Stimulated activated CD8-positive, alpha-beta memory T cell treated with anti-CD3 and anti-CD28 coated beads, Interleukin-4, amount 100 ng/mL, for 1 hour (primary cell): ENCODE measurements at regions not wholly inside any gene's neighbourhood (a gene's known extent, or its start where the extent isn't known, plus 50 kb on each side); places are given as distances from the start of the nearest gene placed in this dataset.
"Not testable (repeated sequence)": the region's sequence is repeated elsewhere in the genome, so short reads cannot be mapped to it uniquely, and the experiment has no call there.

Experiments
- DNase-seq, 2 donors: peaks; one replicate each; pipeline ENCODE4 v3.0.0-alpha.2; 2020; ENCODE audit warnings: low read depth in 2 of 2, low spot score in 1 of 2

DNA sequence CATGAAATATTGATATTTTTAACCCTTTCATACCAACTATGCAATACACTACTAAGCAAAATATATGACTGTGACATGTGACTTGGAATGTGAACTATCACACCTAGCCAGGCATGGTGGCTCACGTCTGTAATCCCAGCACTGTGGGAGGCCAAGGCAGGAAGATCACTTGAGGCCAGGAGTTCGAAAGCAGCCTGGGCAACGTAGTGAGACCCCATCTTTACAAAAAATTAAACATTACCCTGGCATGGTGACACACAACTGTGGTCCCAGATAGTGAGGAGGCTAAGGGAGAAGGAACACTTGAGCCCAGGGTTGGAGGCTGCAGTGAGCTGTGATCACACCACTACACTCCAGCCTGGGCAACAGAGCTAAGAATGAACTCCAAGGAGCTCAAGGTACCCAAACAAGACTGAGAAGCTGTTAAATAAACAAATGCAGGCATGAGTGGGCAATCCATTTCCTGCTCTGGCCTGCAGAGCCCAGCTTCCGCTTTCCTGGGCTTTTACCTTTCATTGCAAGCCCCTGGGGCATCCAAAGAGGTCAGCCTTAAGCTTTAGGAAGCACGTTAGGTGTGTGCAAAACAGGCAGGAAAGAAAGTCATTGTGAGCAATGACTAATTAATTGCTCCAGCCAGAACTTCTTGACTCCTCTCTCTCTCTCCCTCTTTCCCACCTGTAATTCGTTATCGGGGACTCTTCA lies 162.1 kb upstream of the FOXK1 start:
- DNase-seq: no peak

DNA sequence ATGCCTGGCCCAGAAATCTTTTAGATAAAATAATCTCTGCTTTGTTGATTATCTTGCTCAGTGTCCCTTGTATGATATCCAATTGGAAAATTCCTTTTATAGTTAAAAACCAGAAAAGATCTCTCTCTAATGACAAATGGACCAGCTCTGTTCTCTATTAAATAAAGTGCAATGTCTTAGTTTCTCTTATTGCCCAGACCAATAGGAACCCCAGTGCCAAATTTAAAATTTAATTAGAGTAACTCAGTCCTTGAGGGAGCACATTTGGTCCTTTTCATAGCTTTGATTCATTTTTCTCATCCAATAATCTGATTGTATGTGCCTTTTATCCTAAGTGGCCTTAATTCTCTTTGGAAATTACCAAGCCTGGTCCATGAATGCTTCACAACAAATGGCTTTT lies 158.9 kb upstream of the FOXK1 start:
- DNase-seq: no peak

DNA sequence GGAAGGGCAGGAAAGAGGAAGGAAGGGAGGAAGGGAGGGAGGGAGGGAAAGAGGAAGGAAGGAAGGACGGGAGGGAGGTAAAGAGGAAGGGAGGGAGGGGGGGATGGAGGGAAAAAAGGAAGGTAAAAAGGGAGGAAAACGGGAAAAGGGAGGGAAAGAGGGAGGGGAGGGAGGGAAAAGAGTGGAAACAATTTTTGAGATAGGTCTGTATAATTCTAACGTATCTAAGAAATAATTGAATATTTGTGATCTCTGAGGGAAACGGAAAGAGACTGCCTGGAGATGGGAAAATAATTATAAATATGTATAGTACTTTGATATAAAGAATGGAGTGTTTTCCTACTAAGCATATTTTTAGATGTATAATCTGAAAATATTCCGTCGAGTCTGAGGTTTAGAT lies 158.2 kb upstream of the FOXK1 start:
- DNase-seq: no peak

DNA sequence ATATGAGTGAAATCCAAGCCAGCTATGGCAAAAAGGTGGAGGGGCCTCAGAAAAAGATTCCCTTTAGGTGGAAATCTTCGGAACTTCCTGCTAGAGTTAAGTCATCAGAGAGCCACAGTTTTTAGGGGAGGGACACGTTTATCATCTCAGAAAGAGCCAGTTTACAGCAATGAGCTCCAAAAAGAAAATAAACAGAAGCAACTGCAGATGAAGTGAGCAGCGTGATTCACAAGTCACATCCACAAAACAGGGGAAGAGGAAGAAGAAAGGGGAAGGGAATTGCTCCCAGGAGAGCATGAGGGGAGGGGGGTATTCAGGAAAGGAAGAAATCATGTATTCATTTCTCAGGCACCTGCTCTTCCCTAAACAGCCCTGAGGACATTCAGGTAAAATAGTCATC lies 156.2 kb upstream of the FOXK1 start:
- no peak for DNase-seq

DNA sequence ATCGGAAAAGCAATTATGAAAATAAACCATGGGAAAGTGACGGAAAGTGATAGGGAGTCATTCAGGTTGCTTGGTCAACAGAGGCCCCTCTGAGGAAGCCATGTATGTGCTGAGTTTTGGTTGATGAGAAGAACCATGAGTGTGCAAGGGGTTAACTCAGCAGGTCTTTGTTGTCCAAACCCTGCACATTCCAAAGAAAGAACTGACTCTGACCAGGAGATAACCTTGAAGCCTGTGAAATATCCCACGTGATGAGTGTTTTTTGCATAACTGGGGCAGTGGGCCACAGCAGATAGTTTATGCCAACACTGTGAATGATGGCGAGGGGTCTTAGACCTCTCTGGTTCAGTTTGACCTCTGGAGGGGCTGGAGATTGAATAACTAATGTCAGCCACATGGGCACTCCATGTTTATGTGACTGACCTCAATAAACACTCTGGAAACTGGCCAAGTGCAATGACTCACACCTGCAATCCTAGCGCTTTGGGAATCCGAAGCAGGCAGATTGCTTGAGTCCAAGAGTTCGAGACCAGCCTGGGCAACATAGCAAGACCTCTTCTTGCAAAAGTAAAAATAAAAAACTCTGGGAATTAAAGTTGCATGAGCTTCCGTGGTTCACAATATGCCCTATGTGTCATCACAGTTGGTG lies 154.0 kb upstream of the FOXK1 start:
- no peak for DNase-seq

DNA sequence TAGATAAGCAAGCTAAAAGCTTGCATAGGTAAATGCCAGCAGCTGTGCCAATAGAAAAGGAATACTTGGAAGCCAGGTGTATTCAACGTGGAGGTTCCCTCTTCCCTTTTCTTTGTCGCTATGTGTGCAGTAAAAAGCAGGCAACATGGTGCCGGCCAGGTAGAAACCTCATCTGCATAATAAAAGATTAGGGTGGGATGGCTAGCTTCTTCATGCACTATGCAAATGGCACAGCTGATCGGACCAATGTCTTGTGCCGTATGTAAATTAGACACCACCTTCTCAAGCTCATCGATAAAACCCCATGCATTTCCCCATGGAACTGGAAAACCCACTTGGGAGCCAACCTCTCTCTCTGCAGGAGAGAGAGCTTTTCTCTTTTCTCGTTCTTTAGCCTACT lies 150.9 kb upstream of the FOXK1 start:
- no peak for DNase-seq

DNA sequence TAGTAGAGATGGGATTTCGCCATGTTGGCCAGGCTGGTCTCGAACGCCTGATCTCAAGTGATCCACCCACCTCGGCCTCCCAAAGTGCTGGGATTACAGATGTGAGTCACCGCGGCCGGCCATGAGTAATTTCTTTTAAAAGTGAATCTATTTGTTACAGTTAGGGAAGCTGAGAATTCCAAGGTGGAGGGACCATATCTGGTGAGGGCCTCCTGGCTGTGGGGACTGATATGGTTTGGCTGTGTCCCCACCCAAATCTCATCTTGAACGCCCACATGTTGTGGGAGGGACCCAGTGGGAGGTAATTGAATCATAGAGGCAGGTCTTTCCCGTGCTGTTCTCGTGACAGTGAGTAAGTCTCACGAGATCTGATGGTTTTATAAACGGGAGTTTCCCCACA lies 148.8 kb upstream of the FOXK1 start:
- DNase-seq: not testable (repeated sequence)

DNA sequence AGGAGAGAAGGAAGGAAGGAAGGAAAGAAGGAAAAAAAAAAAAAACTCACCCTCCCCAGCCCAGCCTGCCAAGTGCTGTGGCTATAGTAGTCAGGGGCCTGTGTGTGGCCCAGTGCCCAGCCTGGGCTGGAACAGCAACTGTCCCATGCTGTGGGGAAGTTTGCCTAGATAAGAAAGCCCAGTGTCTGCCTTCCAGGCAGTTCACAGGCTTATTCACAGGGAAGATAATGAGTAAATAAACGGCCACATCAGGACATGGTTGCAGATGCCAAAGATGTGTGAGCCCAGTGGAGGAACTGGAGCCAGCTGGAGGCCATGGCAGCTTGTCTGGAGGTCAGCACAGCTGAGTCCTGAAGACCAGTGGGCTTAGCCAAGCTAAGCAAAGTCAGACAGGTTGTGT lies 132.4 kb upstream of the FOXK1 start:
- DNase-seq: no peak

DNA sequence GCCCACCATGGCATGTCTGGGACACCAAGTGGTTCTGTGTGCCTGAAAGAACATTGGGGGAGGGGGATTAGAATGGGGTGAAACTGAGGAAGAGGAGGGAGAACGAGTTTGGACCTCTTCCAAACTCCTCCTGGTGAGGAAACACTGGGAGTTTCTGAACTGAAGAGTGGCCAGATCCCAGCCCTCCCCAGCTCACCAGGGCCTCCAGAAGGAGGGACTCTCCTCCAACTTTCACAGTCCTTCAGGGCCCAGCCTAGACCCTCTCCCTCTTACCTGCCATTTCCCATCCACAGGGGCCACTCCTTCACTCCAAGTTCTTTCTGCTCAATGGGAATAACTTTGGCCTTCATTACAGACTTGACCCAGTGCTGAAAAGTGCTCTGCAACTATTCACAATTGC lies 132.0 kb upstream of the FOXK1 start:
- DNase-seq: no peak

DNA sequence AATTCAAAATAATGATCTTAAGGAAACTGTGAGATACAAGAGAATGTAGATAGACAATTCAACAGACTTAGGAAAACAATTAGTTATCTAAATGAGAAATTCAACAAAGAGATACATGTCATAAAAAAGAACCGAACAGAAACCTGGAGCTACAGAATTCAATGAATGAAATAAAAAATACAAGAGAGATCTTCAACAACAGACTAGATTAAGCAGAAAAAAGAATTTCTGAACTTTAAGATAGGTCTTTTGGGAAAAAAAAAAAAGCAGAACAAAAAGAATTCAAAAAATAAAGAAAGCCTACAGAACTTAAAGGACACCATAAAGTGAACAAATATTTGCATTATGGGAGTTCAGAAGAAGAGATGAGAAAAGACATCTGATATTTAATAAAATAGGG lies 129.1 kb upstream of the FOXK1 start:
- DNase-seq: no peak

DNA sequence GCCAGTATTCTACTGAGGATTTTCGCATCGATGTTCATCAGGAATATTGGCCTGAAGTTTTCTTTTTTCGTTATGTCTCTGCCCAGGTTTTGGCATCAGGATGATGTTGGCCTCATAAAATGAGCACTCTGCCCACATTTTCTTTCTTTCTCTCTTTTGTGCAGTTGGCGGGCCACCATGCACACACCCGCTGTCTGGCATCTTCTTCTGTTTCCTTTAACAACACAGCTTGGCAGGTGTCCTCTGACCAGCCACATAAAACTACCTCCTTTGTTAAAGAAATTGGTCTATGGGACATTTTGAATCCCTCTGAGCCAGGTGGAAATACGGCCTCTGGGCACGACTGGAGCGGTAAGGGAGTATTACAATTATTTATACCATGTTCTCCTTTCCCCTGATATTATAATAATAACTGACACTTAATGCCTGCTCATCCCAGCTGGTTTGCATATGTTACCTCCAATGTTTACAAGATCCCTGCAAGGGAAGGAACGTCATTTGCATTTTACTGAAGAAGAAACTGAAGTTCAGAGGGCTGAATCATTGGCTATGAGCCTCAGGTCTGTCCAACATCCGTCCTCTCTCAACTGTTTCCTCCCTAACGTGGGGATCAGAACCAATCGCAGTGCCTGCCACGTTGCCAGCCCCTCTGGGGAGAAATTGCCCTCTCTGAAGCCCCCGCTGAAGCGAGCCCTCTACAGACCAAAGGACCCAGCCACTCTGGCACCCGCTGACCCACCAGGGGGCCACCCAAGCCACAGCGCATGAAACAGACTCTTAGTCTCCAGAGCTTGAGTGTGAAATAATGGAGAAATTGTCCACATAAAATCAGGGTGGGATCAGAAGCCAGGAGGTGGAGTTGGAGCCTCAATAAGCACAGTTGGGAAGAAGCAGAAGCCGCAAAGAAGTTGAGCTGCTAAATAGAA lies 125.0 kb upstream of the FOXK1 start:
- no peak for DNase-seq

DNA sequence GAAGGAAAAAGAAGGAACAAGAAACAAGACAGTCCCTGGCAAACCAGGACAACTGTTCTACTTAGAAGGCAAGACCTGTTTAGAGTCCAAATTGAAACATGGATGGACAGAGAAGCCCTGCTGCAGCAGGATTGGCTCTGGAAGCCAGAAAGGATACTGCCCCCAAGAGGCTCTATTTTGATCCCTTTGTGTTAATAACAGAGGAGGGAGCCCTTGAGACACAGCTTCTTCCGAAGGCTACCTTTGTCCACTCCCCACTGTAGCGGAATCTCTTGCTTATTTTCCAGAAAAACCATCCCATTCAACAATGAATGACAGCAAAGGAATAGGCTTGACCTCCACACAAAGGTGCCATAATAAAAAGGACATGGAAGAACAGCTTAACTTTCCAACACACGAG lies 120.3 kb upstream of the FOXK1 start:
- DNase-seq: no peak

DNA sequence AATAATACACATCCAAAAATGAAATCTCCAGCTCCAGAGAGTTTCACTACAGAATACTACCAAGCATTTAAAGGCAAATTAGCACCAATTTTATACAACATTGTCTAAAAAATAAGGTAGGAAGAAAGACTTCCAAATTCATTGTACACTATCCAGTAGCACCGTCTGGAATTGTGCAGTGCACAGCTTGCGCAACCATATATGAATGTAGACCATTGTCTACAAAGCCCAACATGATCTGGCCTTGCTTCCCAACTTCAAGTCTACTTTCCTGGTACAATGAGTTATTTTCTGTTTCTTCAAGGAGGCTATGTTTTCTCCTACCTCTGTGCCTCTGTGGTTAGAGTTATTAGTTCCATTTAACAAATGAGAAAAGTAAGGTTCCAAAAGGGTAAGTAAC lies 115.4 kb upstream of the FOXK1 start:
- no peak for DNase-seq

DNA sequence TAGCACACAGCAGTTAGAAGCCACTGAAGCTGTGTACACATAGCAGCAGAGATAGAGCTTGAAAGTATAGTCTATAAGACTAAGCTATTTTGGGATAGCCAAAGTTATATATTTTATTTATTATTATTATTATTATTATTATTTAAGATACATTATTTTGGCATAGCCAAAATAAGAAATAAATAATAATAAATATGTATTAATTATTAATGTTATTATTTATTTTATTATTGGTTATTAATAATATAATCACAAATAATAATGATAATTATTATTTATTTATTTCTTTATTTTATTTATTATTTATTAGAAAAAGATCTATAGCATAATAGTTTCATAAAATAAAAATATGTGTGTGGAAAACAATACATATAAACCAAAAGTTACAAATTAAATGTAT lies 107.2 kb upstream of the FOXK1 start:
- DNase-seq: no peak

DNA sequence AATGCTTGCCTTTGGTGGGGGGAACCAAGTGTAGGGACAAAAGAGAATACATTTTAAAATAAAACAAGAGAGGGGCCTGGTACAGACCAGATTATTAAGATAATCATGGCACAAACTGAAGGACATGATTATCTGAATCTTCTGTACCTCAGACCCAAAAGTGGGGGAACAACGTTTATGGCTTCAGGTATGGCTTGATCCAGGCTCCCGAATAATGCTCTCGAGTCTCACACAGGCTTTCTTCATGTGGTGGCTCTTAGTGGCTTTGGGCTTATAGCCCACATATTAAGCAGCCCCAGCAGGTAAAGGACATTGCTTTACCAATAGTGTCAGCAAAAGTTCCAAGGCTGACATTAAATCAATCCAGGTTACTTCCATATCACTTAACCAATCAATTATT lies 106.8 kb upstream of the FOXK1 start:
- no peak for DNase-seq

DNA sequence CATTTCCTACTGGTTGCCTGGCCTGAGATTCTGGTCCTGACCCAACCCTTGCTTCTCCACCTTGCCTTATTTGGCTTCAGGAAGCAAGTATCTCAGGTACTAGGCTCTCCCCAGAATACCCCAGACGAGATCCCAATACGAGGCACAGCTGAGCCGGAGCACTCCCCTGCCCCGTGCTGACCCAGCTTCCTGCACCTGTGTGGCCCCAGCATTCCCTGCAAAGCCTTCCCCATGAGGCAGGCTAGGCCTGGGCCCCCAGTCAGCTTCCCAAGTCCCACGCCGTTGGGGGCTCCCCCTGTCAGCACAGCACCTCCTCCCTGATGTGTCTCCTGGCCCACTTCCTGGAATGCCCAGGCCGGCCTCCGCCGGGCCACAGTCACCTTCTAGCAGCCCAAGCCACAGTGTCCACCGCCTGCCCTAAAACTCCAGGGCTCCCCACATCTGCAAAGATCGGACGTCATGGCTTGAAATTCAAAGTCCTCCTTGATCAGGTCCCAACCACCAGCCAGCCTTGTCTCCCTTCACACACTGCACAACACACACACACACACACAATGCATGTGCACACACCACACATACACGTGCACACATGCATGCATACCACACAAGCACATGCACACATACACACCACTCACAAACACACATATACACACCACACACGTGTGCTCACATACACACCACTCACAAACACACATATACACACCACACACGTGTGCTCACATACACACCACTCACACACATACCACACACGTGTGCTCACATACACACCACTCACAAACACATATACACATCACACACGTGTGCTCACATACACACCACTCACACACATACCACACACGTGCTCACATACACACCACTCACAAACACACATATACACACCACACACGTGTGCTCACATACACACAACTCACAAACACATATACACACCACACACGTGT lies 78.9 kb upstream of the FOXK1 start:
- no peak for DNase-seq

DNA sequence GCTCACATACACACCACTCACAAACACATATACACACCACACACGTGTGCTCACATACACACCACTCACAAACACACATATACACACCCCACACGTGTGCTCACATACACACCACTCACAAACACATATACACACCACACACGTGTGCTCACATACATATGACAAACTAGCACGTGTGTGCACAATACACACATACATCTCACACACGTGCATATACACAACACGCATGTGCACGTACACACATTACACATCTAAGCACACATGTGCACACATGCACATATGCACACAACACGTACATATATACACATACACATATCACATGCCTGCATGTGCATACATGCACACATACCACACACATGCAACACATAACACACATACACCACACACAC lies 78.3 kb upstream of the FOXK1 start:
- DNase-seq: no peak

DNA sequence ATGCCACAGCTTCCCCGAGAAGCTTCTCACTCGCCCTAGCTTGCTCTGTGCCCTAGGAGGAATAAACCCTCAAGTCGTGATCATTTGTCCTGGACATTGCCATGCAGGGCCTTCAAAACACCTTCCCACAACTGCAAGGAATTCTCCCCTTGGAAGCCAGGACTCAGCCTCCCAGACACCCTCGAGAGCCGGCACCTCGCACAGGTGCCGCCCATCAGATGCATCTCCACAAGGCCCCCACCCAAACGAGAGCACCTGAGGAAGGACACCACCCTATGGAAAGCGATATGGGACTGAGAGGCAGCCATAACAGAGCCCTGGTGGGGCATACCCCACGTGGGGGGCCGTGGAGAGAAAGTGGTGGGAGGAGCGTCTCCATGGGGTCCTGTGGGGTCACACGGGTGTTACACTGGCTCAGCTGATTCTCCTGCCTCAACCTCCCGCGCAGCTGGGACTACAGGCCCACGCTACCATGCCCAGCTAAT lies 77.6 kb upstream of the FOXK1 start:
- DNase-seq: no peak

DNA sequence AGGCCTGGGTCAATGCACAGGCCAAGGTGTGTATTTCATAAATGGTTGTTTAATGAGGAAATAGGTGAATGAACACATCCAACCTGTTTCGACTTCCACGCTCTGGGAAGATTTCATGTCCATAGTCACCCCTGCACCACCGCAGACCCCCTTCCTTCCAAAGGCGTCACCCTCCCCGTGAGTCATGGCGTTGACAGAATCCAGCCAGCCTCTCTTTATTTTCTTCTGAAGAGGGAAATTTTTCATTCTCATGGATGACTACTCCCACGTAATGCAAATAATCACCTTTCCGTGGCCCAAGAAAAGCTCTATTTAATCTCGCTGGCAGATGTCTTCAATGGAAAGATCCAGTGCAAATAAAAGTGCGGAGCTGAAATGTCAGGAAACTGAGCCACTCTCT lies 75.3 kb upstream of the FOXK1 start:
- DNase-seq: no peak

DNA sequence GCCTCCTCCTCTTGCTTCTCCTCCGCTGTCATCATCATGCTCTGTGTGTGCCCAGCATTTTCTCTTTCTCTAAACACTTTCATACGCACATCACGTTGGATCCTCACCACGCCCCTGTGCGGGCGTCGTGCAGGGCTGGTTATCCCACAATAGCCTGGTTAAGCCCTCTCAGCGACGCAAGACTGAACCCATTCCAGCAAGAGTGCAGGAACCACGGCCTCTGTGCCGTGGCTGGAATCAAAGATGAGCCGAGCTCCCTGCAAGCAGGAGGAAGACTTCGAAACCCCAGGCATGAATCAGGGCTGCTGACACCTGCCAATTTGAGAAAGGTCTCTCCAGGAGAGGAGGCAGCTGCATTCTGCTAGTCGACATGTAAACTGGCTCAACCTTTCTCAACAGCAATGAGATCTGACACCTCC lies 74.8 kb upstream of the FOXK1 start:
- DNase-seq: no peak

DNA sequence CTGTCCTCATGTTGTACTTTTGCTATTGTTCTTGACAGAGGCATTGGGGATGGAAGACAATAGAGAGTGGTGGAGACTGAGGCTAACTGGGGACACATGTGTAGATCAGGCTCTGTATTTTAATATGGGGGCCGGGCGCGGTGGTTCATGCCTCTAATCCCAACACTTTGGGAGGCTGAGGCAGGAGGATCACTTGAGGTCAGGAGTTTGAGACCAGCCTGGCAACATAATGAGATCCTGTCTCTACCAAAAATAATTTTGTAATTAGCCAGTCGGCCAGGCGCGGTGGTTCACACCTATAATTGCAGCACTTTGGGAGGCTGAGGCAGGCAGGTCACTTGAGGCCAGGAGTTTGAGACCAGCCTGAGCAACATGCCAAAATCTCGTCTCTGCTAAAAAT lies 72.5 kb upstream of the FOXK1 start:
- DNase-seq: not testable (repeated sequence)
